Osteoblast (primary cell): ENCODE measurements at regions not wholly inside any gene's neighbourhood (a gene's known extent, or its start where the extent isn't known, plus 50 kb on each side); places are given as distances from the start of the nearest gene placed in this dataset.

ENCODE experiments used
- DNase-seq: peaks from one replicate; pipeline ENCODE4 v3.0.0; 2011; ENCODE audit warnings: low spot score, mixed read lengths; ENCODE audit not compliant: insufficient read length; ENCODE audit errors: missing footprints
- H2AFZ ChIP-seq: 2 replicates; pipeline ENCODE4 v1.6.0; 2011; ENCODE audit warnings: mild to moderate bottlenecking, low read length
- H3K27ac ChIP-seq: 2 replicates; pipeline ENCODE4 v1.5.1; 2011; ENCODE audit warnings: mild to moderate bottlenecking, low read depth, low read length, moderate library complexity
- H3K27me3 ChIP-seq: 2 replicates; pipeline ENCODE4 v1.6.0; 2012; ENCODE audit warnings: mild to moderate bottlenecking, control low read depth, inconsistent platforms, low read length, moderate library complexity; ENCODE audit not compliant: insufficient read depth
- H3K36me3 ChIP-seq: 2 replicates; pipeline ENCODE4 v1.5.1; 2011; ENCODE audit warnings: mild to moderate bottlenecking, low read length, control low read depth, moderate library complexity; ENCODE audit not compliant: insufficient read depth
- H3K4me1 ChIP-seq: 2 replicates; pipeline ENCODE4 v1.5.1; 2011; ENCODE audit warnings: mild to moderate bottlenecking, low read length, control low read depth, moderate library complexity; ENCODE audit not compliant: insufficient read depth
- H3K4me2 ChIP-seq: 2 replicates; pipeline ENCODE4 v1.6.0; 2011; ENCODE audit warnings: mild to moderate bottlenecking, low read length; ENCODE audit not compliant: insufficient read depth
- H3K4me3 ChIP-seq: fragments of 200-600 bp; sonication (generic); 3 replicates; pipeline ENCODE4 v1.5.1; 2012; ENCODE audit warnings: mild to moderate bottlenecking, low read length, inconsistent platforms; ENCODE audit not compliant: insufficient read depth
- H3K79me2 ChIP-seq: 2 replicates; pipeline ENCODE4 v1.6.0; 2012; ENCODE audit warnings: mild to moderate bottlenecking, low read length, control low read depth, inconsistent platforms; ENCODE audit not compliant: insufficient read depth
- H3K9me3 ChIP-seq: 2 replicates; pipeline ENCODE4 v1.5.1; 2011; ENCODE audit warnings: low read depth, low read length, control low read depth
- H4K20me1 ChIP-seq: 2 replicates; pipeline ENCODE4 v1.6.0; 2012; ENCODE audit warnings: mild to moderate bottlenecking, low read length, control low read depth; ENCODE audit not compliant: insufficient read depth
- CTCF ChIP-seq: IDR thresholded peaks from 2 replicates; pipeline ENCODE4 v1.5.1; 2011; ENCODE audit warnings: mild to moderate bottlenecking, low read depth, low read length, moderate library complexity; ENCODE audit errors: extremely low read depth

DNA sequence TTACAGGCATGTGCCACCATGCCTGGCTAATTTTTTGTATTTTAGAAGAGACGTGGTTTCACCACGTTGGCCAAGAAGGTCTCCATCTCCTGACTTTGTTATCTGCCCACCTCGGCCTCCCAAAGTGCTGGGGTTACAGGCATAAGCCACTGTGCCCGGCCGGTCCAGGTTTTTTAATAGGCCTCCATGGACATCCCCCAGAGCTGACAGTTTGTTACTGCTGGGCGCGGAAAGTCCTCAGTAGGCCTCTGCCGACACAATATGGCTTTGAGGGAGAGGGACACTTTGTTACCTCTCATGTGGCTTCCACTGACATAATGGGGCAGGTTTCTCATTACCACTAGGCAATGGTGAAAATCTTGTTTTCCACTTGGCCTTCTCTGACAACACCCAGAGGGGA lies 152.0 kb downstream of the WNT7A start:
- no peak overlapping the region for H2AFZ ChIP-seq
- no peak for DNase-seq
- H3K27me3 ChIP-seq, result no peaks in the 10 kb centered on the region
- H3K79me2 ChIP-seq, result no peaks in the 10 kb centered on the region
- TF ChIP-seq CTCF, result no peak
- no peak overlapping the region for H3K4me2 ChIP-seq
- H3K27ac ChIP-seq, result no peak overlapping the region
- H3K4me1 ChIP-seq, result no peaks in the 10 kb centered on the region
- no peaks in the 10 kb centered on the region for H3K9me3 ChIP-seq
- H3K4me3 ChIP-seq, result no peak overlapping the region
- H3K36me3 ChIP-seq, result no peaks in the 10 kb centered on the region
- no peaks in the 10 kb centered on the region for H4K20me1 ChIP-seq

DNA sequence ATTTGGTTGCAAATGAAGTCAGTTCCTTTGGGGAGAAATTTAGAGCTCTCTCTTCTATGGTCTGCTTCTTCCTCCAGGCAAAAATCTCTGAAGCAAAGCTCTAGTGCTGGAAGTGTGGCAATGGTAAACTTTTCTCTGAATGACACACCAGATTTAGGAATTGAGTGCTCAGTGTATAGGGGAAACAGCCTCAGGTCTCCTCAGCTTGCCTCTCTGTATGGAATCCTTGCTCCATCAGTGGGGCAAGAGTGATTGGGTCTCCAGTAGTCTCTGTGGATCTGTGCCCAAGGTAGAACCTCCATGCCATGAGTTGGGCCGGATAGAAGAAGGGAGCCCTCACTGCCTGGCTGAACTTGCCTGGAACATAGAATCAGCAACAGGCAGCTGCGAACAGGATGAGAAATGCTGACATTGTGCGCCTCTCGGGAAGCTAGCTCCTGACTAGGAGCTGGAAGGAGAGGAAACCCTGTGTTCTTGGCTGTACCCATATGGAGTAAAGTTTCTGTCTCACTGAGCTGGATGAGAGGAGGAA lies 156.1 kb downstream of the WNT7A start:
- DNase-seq, result no peak
- no peaks in the 10 kb centered on the region for H3K79me2 ChIP-seq
- no peaks in the 10 kb centered on the region for H3K36me3 ChIP-seq
- no peak overlapping the region for H3K4me3 ChIP-seq
- H3K27me3 ChIP-seq, result no peaks in the 10 kb centered on the region
- H3K4me2 ChIP-seq, result no peak overlapping the region
- no peaks in the 10 kb centered on the region for H3K4me1 ChIP-seq
- no peak overlapping the region for H2AFZ ChIP-seq
- H3K9me3 ChIP-seq, result no peaks in the 10 kb centered on the region
- H4K20me1 ChIP-seq, result no peaks in the 10 kb centered on the region
- TF ChIP-seq CTCF, result no peak
- no peak overlapping the region for H3K27ac ChIP-seq

- Histone ChIP-seq H3K79me2 (no peaks in the 10 kb centered on the region), H3K36me3 (no peaks in the 10 kb centered on the region), H3K4me1 (no peaks in the 10 kb centered on the region), H2AFZ (no peak overlapping the region), H4K20me1 (no peaks in the 10 kb centered on the region), H3K4me2 (no peak overlapping the region), H3K27ac (no peak overlapping the region), H3K9me3 (no peaks in the 10 kb centered on the region), H3K4me3 (no peak overlapping the region), H3K27me3 (no peaks in the 10 kb centered on the region)
- DNase-seq, result no peak
- TF ChIP-seq CTCF, result no peak
Measured at GRCh38 chr3:13722178-13722577, 157.7 kb downstream of the WNT7A start.

DNA sequence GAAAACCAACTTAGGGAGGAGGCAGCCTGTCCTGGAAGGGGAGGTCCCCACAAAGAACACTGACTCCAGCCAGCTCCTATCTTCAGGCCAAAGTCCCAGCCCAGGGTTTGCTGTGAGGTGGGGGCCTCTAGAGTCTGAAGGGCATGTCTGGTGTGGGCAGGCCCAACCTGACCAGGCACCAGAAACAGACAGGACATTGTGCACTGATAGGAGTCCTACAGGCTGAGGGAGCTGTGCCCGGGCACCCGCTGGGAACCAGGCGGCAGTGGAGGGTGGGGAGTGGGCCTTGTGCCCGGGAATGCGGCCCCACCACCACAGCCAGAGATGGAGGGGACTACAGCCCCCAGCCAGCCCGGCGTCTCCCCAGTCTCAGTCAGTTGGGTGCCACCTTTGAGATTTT lies 161.4 kb downstream of the WNT7A start:
- no peak overlapping the region for H2AFZ ChIP-seq

More for the DNA sequence above, 161.4 kb downstream of the WNT7A start:
- no peak for TF ChIP-seq CTCF
- Histone ChIP-seq H3K9me3 (no peaks in the 10 kb centered on the region), H3K4me3 (no peak overlapping the region), H3K4me1 (no peaks in the 10 kb centered on the region), H3K79me2 (no peaks in the 10 kb centered on the region), H3K36me3 (no peaks in the 10 kb centered on the region), H3K27me3 (no peaks in the 10 kb centered on the region), H4K20me1 (no peaks in the 10 kb centered on the region), H3K4me2 (no peak overlapping the region), H3K27ac (no peak overlapping the region)
- no peak for DNase-seq
